DOHH2 (cell line): ENCODE measurements at regions not wholly inside any gene's neighbourhood (a gene's known extent, or its start where the extent isn't known, plus 50 kb on each side); places are given as distances from the start of the nearest gene placed in this dataset.

Experiments used
- H3F3A ChIP-seq: fragments of 200-600 bp; sonication (generic), shearing (Covaris generic); 2 replicates; pipeline ENCODE4 v1.6.0; 2016; ENCODE audit warnings: antibody characterized with exemption, mild to moderate bottlenecking; ENCODE audit not compliant: control insufficient read depth, insufficient read depth
- H3K27ac ChIP-seq: fragments of 200-600 bp; sonication (generic); 2 replicates; pipeline ENCODE4 v1.5.1; 2014; ENCODE audit warnings: low read depth, mild to moderate bottlenecking, low read length, moderate library complexity
- H3K27me3 ChIP-seq: fragments of 200-600 bp; sonication (generic); 2 replicates; pipeline ENCODE4 v1.6.1; 2014; ENCODE audit warnings: mild to moderate bottlenecking, low read length, mixed read lengths; ENCODE audit not compliant: control insufficient read depth
- H3K36me3 ChIP-seq: fragments of 200-600 bp; sonication (generic); 2 replicates; pipeline ENCODE4 v1.6.1; 2014; ENCODE audit warnings: mild to moderate bottlenecking, low read length, moderate library complexity, mixed read lengths; ENCODE audit not compliant: control insufficient read depth
- H3K4me1 ChIP-seq: fragments of 200-600 bp; sonication (generic); 2 replicates; pipeline ENCODE4 v1.6.1; 2014; ENCODE audit warnings: mild to moderate bottlenecking, low read length, mixed read lengths; ENCODE audit not compliant: control insufficient read depth
- H3K4me2 ChIP-seq: fragments of 200-600 bp; sonication (generic); 2 replicates; pipeline ENCODE4 v1.6.0; 2014; ENCODE audit warnings: mild to moderate bottlenecking, low read length, moderate library complexity
- H3K4me3 ChIP-seq: fragments of 200-600 bp; sonication (generic); 2 replicates; pipeline ENCODE4 v1.5.1; 2014; ENCODE audit warnings: mild to moderate bottlenecking, low read length, mixed read lengths
- H3K79me2 ChIP-seq: fragments of 200-600 bp; sonication (generic); 2 replicates; pipeline ENCODE4 v1.6.1; 2014; ENCODE audit warnings: mild to moderate bottlenecking, low read length, mixed read lengths; ENCODE audit not compliant: control insufficient read depth
- H3K9me2 ChIP-seq: fragments of 200-600 bp; sonication (generic); replicated peaks from 2 replicates; pipeline ENCODE4 v1.6.1; 2014; ENCODE audit warnings: mild to moderate bottlenecking, low read length, mixed read lengths; ENCODE audit not compliant: control insufficient read depth
- H3K9me3 ChIP-seq: fragments of 200-600 bp; sonication (generic); 2 replicates; pipeline ENCODE4 v1.6.1; 2014; ENCODE audit warnings: antibody characterized with exemption, low read length, mixed read lengths; ENCODE audit not compliant: control insufficient read depth, insufficient read depth
- H4K20me1 ChIP-seq: fragments of 200-600 bp; sonication (generic); 2 replicates; pipeline ENCODE4 v1.6.0; 2014; ENCODE audit warnings: low read depth, mild to moderate bottlenecking, antibody characterized with exemption, low read length, moderate library complexity; ENCODE audit not compliant: control insufficient read depth, insufficient read depth
- EZH2phosphoT487 ChIP-seq: fragments of 200-600 bp; sonication (generic); IDR thresholded peaks from 2 replicates; pipeline ENCODE4 v1.6.1; 2017; ENCODE audit warnings: borderline replicate concordance, mild to moderate bottlenecking, antibody characterized with exemption, low read length, moderate library complexity, mixed read lengths
- TF ChIP-seq, protein P1 (sequence below): fragments of 200-600 bp; sonication (generic); IDR thresholded peaks from one replicate; pipeline ENCODE4 v1.5.1; 2014; ENCODE audit warnings: antibody characterized with exemption, mild to moderate bottlenecking, low read depth, low read length; ENCODE audit not compliant: poor library complexity, severe bottlenecking

DNA sequence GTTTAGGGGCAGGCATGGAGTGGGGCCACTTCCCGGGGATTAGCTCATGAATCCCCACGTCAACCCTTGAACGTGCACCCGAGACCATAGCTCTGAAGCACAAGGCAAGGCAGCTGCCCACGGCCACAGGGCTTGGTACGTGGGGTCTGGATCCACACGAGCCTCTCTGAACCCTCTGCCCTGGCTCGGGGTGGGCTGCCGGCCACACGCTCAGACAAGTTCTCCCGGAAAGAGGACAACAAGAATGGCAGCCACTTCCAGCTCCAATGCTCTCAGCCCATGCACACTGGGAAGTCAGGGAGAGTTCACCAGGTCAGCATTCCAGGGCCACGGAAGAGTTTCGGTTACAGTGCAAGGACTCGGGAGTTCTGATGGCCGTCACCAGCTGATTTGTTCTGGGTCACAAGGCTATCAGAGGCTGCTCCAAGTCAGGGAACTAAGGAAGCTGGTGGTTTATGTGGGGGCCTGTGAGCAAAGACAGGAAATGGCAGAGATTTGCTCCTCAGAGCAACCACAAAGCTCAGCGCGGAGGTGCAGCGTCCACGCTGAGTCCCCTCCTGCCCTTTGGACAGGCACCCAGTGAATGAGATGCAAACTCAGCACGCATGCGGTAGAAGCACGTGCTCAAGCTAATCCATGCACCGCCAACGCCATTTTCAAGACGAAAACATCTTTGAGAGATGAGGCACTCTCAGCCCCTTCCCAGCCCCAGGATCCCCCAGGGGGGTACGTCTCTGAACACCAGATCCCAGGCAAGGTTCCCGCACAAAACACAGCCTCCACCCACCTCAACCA lies 356.4 kb downstream of the FOXL1 start:
- H3K79me2 ChIP-seq = no peaks in the 10 kb centered on the region
- no peaks in the 10 kb centered on the region for H3F3A ChIP-seq
- no peaks in the 10 kb centered on the region for H3K9me2 ChIP-seq
- no peak overlapping the region for H3K4me3 ChIP-seq
- no peaks in the 10 kb centered on the region for H3K9me3 ChIP-seq
- no peaks in the 10 kb centered on the region for H3K36me3 ChIP-seq
- no peaks in the 10 kb centered on the region for H4K20me1 ChIP-seq
- no peak overlapping the region for H3K27ac ChIP-seq
- no peaks in the 10 kb centered on the region for H3K27me3 ChIP-seq
- H3K4me2 ChIP-seq = no peak overlapping the region
- TF ChIP-seq, protein P1, sequence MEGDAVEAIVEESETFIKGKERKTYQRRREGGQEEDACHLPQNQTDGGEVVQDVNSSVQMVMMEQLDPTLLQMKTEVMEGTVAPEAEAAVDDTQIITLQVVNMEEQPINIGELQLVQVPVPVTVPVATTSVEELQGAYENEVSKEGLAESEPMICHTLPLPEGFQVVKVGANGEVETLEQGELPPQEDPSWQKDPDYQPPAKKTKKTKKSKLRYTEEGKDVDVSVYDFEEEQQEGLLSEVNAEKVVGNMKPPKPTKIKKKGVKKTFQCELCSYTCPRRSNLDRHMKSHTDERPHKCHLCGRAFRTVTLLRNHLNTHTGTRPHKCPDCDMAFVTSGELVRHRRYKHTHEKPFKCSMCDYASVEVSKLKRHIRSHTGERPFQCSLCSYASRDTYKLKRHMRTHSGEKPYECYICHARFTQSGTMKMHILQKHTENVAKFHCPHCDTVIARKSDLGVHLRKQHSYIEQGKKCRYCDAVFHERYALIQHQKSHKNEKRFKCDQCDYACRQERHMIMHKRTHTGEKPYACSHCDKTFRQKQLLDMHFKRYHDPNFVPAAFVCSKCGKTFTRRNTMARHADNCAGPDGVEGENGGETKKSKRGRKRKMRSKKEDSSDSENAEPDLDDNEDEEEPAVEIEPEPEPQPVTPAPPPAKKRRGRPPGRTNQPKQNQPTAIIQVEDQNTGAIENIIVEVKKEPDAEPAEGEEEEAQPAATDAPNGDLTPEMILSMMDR = no peak
- no peak for TF ChIP-seq EZH2phosphoT487
- no peaks in the 10 kb centered on the region for H3K4me1 ChIP-seq

DNA sequence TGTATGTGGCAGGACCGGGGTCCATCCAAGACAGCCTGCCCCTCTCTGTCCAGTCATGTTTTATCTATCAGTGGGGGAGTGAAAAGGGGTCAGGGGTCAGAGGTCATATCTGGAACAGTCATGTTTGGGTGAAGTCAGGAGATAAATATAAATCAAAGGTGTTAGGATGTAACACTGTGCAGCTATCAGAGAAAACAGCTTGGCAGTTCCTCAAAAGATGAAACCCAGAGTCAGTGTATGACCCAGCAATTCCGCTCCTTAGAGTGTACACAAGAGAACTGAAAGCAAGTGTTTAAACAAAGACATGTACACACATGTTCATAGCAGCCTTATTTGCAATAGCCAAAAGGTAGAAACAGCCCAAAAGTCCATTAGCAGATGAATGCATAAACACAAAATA lies 361.3 kb downstream of the FOXL1 start:
- Histone ChIP-seq H3K79me2 (no peaks in the 10 kb centered on the region), H4K20me1 (no peaks in the 10 kb centered on the region), H3K9me2 (no peaks in the 10 kb centered on the region), H3K4me1 (no peaks in the 10 kb centered on the region), H3K27ac (no peak overlapping the region), H3F3A (no peaks in the 10 kb centered on the region), H3K9me3 (no peaks in the 10 kb centered on the region), H3K27me3 (no peaks in the 10 kb centered on the region), H3K36me3 (no peaks in the 10 kb centered on the region), H3K4me3 (no peak overlapping the region), H3K4me2 (no peak overlapping the region)
- no peak for TF ChIP-seq EZH2phosphoT487
- TF ChIP-seq, protein P1 = no peak

DNA sequence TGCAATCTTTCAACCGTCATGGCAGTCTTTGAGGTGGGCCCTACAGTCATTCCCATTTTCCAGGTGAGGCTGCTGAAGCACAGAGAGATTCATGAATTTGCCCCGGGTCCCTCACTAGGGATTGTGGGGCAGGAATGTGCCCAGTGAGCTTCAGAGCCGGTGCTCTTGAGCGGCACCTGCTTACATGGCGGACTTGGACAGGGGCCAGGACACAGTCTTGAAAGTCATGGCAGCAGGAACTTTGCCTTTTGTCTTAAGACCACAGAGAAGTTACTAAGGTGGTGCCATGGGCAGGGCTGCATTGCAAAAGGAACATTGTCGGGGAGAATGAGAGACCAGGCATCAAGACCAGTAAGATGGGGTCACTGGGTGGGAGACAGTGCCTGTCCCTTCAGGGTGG lies 363.4 kb downstream of the FOXL1 start:
- no peaks in the 10 kb centered on the region for H3F3A ChIP-seq

More for the DNA sequence above, 363.4 kb downstream of the FOXL1 start:
- TF ChIP-seq, protein P1 = no peak
- no peak for TF ChIP-seq EZH2phosphoT487
- no peaks in the 10 kb centered on the region for H3K9me2 ChIP-seq
- no peaks in the 10 kb centered on the region for H3K27me3 ChIP-seq
- no peak overlapping the region for H3K4me3 ChIP-seq
- H3K36me3 ChIP-seq = no peaks in the 10 kb centered on the region
- H3K4me2 ChIP-seq = no peak overlapping the region
- H3K27ac ChIP-seq = no peak overlapping the region
- H4K20me1 ChIP-seq = no peaks in the 10 kb centered on the region
- H3K9me3 ChIP-seq = no peaks in the 10 kb centered on the region
- no peaks in the 10 kb centered on the region for H3K4me1 ChIP-seq
- no peaks in the 10 kb centered on the region for H3K79me2 ChIP-seq
